ENCODE measurements at regions not wholly inside any gene's neighbourhood (a gene's known extent, or its start where the extent isn't known, plus 50 kb on each side); places are given as distances from the start of the nearest gene placed in this dataset.

DNA sequence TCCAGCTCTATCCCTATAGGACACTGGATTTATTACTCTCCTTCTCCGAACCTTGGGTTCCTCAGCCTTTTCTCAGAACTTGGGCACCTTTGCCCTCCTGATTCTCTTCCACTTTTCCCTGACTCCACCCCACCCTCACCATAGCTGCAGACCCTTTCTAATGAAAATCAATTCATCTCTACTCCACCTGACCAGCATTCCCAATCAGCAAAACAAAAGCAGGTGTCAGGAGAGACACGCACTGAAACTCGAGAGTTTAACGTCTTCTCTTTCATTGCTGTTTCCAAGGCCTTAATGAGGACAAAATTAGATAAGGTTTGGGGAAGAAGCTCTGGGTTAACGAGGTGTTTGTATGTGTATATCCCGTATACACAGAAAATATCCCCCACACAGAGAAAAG, 208.8 kb downstream of the PLPP3 start:
- in situ Hi-C loops (cut with HindIII; ENCODE audit: low sequenced_read_pairs), result no loop called here

GRCh38 chr1:56363007-56363770, 216.2 kb downstream of the PLPP3 start:
- in situ Hi-C loops (cut with HindIII; ENCODE audit: low sequenced_read_pairs), result no loop called here
- no peak for DNase-seq (ENCODE audit: low spot score)

More for the DNA sequence above, 208.8 kb downstream of the PLPP3 start:
- DNase-seq (ENCODE audit: low spot score), result no peak

GRCh38 chr1:56360021-56360420, 219.3 kb downstream of the PLPP3 start:
- in situ Hi-C loops (cut with HindIII; ENCODE audit: low sequenced_read_pairs), result no loop called here
- no peak for DNase-seq (ENCODE audit: low spot score)

- in situ Hi-C loops (cut with HindIII; ENCODE audit: low sequenced_read_pairs), result no loop called here
- no peak for DNase-seq (ENCODE audit: low spot score)
Measured at GRCh38 chr1:56359056-56359455, 220.3 kb downstream of the PLPP3 start.

- no peak for DNase-seq (ENCODE audit: low spot score)
- in situ Hi-C loops (cut with HindIII; ENCODE audit: low sequenced_read_pairs), result no loop called here
Measured at GRCh38 chr1:56357927-56358690, 221.3 kb downstream of the PLPP3 start.

DNA sequence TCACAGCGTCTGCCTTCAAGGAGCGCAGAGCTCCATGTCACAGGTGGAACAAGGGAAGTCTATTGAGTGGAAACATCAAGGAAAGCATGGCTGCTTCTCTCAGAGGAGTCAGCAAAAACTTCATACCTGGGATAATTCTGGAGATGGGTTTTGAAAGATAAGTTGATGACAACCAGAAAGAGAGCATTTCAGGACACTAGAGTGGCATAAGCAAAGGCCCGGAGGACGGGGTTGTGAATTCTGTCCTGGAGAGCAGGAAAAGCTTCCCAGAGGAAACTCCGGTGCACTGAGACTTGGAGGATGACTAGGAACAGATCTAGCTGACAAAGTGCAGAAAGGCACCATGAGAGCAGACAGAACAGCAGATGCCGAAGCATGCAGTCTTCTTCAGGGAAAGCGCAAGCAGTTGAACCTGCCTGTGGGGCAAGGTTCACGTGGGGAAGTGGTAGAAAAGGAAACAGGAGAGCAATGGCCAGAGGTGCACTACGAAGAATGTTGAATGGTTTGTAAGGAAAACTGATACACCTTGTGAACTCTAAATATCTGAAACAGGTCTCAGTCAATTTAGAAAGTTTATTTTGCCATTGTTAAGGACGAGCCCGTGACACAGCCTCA, 222.9 kb downstream of the PLPP3 start:
- in situ Hi-C loops (cut with HindIII; ENCODE audit: low sequenced_read_pairs), result no loop called here
- no peak for DNase-seq (ENCODE audit: low spot score)

- in situ Hi-C loops (cut with HindIII; ENCODE audit: low sequenced_read_pairs), result no loop called here
- DNase-seq (ENCODE audit: low spot score), result no peak
Measured at GRCh38 chr1:56355918-56356317, 223.4 kb downstream of the PLPP3 start.

GRCh38 chr1:56355422-56355821, 223.9 kb downstream of the PLPP3 start:
- in situ Hi-C loops (cut with HindIII; ENCODE audit: low sequenced_read_pairs), result no loop called here

GRCh38 chr1:56345831-56346230, 233.5 kb downstream of the PLPP3 start:
- in situ Hi-C loops (cut with HindIII; ENCODE audit: low sequenced_read_pairs), result no loop called here
- DNase-seq (ENCODE audit: low spot score), result no peak

More at GRCh38 chr1:56355422-56355821, 223.9 kb downstream of the PLPP3 start:
- DNase-seq (ENCODE audit: low spot score), result no peak

DNA sequence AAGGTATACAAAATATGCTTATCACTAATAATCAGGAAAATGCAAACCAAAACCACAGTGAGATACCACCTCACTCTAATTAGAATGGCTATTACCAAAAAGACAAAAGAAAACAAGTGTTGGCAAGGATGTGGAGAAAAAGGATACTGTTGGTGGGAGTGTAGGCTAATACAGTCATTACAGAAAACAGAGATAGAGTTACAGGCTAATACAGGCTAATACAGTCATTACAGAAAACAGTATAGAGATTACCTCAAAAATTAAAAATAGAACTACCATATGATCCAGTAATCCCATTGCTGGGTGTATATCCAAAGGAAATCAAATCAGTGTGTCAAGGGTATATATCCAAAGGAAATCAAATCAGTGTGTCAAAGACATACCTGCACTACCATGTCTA, 238.4 kb downstream of the PLPP3 start:
- DNase-seq (ENCODE audit: low spot score), result no peak
- in situ Hi-C loops (cut with HindIII; ENCODE audit: low sequenced_read_pairs), result no loop called here

DNA sequence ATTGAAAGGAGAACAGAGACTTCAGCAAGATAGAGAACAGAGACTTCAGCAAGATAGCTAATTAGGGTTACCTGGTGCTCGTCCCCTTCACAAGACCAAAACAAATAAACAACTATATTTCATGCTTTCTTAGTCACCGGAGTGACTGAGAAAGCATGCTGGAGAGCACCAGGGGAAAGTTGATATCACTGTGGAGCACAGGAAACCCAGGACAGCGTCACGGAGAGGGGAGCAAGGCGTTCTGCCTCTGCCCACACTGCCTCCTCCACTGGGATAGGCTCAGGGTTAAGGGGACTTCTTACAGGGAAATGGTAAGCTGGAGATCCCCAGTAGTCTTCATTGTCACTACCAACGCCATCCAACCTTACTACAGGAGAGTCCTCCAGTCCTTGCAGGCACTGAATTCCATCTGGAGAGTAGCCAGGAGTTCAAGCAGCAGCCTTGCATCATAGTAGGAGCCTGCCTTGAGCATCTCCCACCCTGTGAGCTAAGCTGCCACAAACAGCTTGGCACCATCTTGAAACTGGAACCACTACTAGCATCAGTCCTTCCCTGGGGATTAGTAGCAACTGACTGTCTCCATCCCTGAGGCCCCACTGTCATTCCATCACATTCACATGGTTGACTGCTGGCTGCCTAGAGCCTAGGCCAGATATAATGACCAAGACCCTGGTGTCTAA, 239.4 kb downstream of the PLPP3 start:
- in situ Hi-C loops (cut with HindIII; ENCODE audit: low sequenced_read_pairs), result no loop called here
- DNase-seq (ENCODE audit: low spot score), result no peak

DNA sequence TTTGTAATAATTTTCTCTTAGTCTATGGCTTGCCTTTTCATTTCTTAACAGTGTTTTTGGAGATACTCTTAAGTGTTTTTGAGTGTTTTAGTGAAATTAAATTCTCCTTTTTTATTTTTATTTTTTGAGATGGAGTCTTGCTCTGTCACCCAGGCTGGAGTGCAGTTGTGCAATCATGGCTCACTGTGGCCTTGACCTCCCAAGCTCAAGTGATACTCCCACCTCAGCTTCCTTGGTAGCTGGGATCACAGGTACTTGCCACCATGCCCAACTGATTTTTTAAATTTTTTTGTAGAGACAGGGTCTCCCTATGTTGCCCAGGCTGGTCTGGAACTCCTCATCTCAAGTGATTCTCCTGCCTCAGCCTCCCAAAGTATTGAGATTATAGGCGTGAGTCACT, 240.3 kb downstream of the PLPP3 start:
- no peak for DNase-seq (ENCODE audit: low spot score)
- in situ Hi-C loops (cut with HindIII; ENCODE audit: low sequenced_read_pairs), result no loop called here

DNA sequence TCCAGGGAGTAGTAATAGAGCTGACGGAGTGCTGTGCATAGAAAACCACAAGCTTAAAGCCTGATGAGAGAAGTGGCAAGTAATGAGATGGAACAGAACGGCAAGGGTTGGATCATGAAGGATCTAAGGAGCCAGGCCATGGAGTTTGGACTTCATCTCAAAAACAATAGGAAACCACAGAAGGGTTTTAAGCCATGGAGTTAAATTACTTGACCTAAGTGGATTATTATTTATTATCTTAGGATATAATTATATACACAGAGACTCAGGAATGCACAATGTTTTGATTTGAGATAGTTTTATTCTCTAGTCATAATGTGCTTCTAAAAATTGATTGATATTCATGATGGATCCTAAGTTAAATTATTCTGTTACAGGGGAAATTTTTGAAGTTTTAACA, 242.4 kb downstream of the PLPP3 start:
- in situ Hi-C loops (cut with HindIII; ENCODE audit: low sequenced_read_pairs), result no loop called here
- no peak for DNase-seq (ENCODE audit: low spot score)

GRCh38 chr1:56335394-56335793, 244.0 kb downstream of the PLPP3 start:
- in situ Hi-C loops (cut with HindIII; ENCODE audit: low sequenced_read_pairs), result no loop called here
- no peak for DNase-seq (ENCODE audit: low spot score)

DNA sequence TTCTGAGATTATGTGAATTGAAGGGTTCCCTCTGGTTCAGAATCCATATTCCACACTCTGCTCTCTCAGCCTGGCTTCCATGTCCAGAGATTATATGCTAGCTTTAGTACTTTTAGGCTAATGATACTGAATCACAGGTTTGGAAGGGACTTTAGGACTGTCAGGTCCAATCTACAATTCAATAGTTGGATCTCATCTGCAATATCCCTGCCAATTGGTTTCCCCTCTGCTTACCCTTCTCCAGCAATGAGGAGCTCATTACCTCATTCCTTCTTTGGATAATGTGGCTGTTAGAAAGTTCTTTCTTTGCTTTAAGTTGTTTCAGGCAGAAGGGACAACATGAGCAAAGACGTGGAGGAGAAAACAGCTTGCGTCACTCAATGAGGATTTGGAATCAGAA, 245.3 kb downstream of the PLPP3 start:
- no peak for DNase-seq (ENCODE audit: low spot score)
- in situ Hi-C loops (cut with HindIII; ENCODE audit: low sequenced_read_pairs), result no loop called here

DNA sequence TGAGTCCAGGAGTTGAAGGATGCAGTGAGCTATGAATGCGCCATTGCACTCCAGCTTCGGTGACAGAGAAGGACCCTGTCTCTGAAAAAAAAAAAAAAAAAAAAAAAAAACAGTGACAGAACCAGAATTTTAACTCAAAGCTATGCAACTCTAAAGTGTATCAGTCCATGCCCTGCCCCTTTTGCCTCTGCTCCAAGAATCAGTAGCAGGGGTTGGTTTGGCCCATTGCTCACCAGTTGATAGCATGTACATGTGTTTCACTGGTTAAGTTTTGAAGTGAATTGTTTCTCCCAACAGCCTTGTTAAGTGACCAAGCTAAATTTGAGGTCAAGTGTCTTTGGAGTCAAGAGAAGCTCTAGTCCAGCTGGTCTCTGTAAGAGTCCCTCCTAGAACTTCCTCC, 245.9 kb downstream of the PLPP3 start:
- no peak for DNase-seq (ENCODE audit: low spot score)
- in situ Hi-C loops (cut with HindIII; ENCODE audit: low sequenced_read_pairs), result no loop called here

- DNase-seq (ENCODE audit: low spot score), result no peak
- in situ Hi-C loops (cut with HindIII; ENCODE audit: low sequenced_read_pairs), result no loop called here
Measured at GRCh38 chr1:56331892-56332567, 247.3 kb downstream of the PLPP3 start.

GRCh38 chr1:56331207-56331891, 248.0 kb downstream of the PLPP3 start:
- in situ Hi-C loops (cut with HindIII; ENCODE audit: low sequenced_read_pairs), result no loop called here
- no peak for DNase-seq (ENCODE audit: low spot score)

All from G401 (cell line).